Hepatocyte (in vitro differentiated cells): ENCODE measurements at regions not wholly inside any gene's neighbourhood (a gene's known extent, or its start where the extent isn't known, plus 50 kb on each side); places are given as distances from the start of the nearest gene placed in this dataset.

ENCODE experiments used
- DNase-seq: peaks from one replicate; pipeline ENCODE4 v3.0.0-alpha.2; 2016; ENCODE audit warnings: low spot score
- H2AFZ ChIP-seq: fragments of 200-600 bp; sonication (generic); 2 replicates; pipeline ENCODE4 v1.6.0; 2016; ENCODE audit warnings: antibody characterized with exemption, mild to moderate bottlenecking
- H3K27ac ChIP-seq: fragments of 200-600 bp; sonication (generic); 2 replicates; pipeline ENCODE4 v1.5.1; 2016; ENCODE audit warnings: mild to moderate bottlenecking
- H3K27me3 ChIP-seq: fragments of 200-600 bp; sonication (generic); 2 replicates; pipeline ENCODE4 v1.6.1; 2016
- H3K36me3 ChIP-seq: fragments of 200-600 bp; sonication (generic); replicated peaks from 2 replicates; pipeline ENCODE4 v1.5.1; 2016; ENCODE audit warnings: low read depth; ENCODE audit not compliant: insufficient read depth
- H3K4me1 ChIP-seq: fragments of 200-600 bp; sonication (generic); 2 replicates; pipeline ENCODE4 v1.5.1; 2016; ENCODE audit warnings: mild to moderate bottlenecking, moderate library complexity; ENCODE audit not compliant: insufficient read depth
- H3K4me2 ChIP-seq: fragments of 200-600 bp; sonication (generic); 2 replicates; pipeline ENCODE4 v1.6.0; 2016
- H3K4me3 ChIP-seq: fragments of 200-600 bp; sonication (generic); 2 replicates; pipeline ENCODE4 v1.5.1; 2016; ENCODE audit warnings: mild to moderate bottlenecking
- H3K79me2 ChIP-seq: fragments of 200-600 bp; sonication (generic); 2 replicates; pipeline ENCODE4 v1.6.0; 2017; ENCODE audit warnings: mild to moderate bottlenecking
- H3K9me2 ChIP-seq: fragments of 200-600 bp; sonication (generic); replicated peaks from 2 replicates; pipeline ENCODE4 v1.6.0; 2017; ENCODE audit warnings: mild to moderate bottlenecking; ENCODE audit not compliant: insufficient read depth
- H3K9me3 ChIP-seq: fragments of 200-600 bp; sonication (generic); 2 replicates; pipeline ENCODE4 v1.5.1; 2016; ENCODE audit warnings: low read depth, mild to moderate bottlenecking
- H4K20me1 ChIP-seq: fragments of 200-600 bp; sonication (generic); 2 replicates; pipeline ENCODE4 v1.6.0; 2016; ENCODE audit warnings: mild to moderate bottlenecking; ENCODE audit not compliant: insufficient read depth, poor library complexity, severe bottlenecking
- CTCF ChIP-seq: fragments of 200-600 bp; sonication (generic); IDR thresholded peaks from 2 replicates; pipeline ENCODE4 v1.5.1; 2016; ENCODE audit warnings: antibody characterized with exemption, mild to moderate bottlenecking; ENCODE audit not compliant: poor library complexity
- EZH2 ChIP-seq: fragments of 200-600 bp; sonication (generic); IDR thresholded peaks from 2 replicates; pipeline ENCODE4 v1.6.1; 2016; ENCODE audit warnings: antibody characterized with exemption, mild to moderate bottlenecking, borderline replicate concordance
- EZH2phosphoT487 ChIP-seq: fragments of 200-600 bp; sonication (generic); IDR thresholded peaks from one replicate; pipeline ENCODE4 v1.6.1; 2018; ENCODE audit warnings: antibody characterized with exemption, mild to moderate bottlenecking, low read depth, moderate library complexity; ENCODE audit not compliant: unreplicated experiment, severe bottlenecking
- WGBS: methylation state at CpG from one replicate; pipeline ENCODE4 v1.1.6; 2016; ENCODE audit warnings: low lambda C conversion rate; ENCODE audit errors: missing lambda C conversion rate; 5-methylcytosine and 5-hydroxymethylcytosine counted together

- Histone ChIP-seq H4K20me1 (no peaks in the 10 kb centered on the region), H3K36me3 (no peaks in the 10 kb centered on the region), H3K9me3 (no peaks in the 10 kb centered on the region), H3K79me2 (no peaks in the 10 kb centered on the region), H3K4me2 (no peak overlapping the region), H3K27ac (no peak overlapping the region), H2AFZ (no peak overlapping the region), H3K9me2 (no peaks in the 10 kb centered on the region), H3K27me3 (no peaks in the 10 kb centered on the region), H3K4me1 (no peaks in the 10 kb centered on the region), H3K4me3 (no peak overlapping the region)
- WGBS, result 78% methylated on average over 7 of the region's 7 CpGs
- DNase-seq, result no peak
- TF ChIP-seq CTCF (no peak), EZH2phosphoT487 (no peak), EZH2 (no peak)
Observed at GRCh38 chr21:25402134-25402961, 204.9 kb downstream of the MRPL39 start.

- Histone ChIP-seq H3K4me3 (no peak overlapping the region), H4K20me1 (no peaks in the 10 kb centered on the region), H3K4me2 (no peak overlapping the region), H2AFZ (no peak overlapping the region), H3K4me1 (no peaks in the 10 kb centered on the region), H3K36me3 (no peaks in the 10 kb centered on the region), H3K27me3 (no peaks in the 10 kb centered on the region), H3K79me2 (no peaks in the 10 kb centered on the region), H3K9me2 (no peaks in the 10 kb centered on the region), H3K27ac (no peak overlapping the region), H3K9me3 (no peaks in the 10 kb centered on the region)
- 93% methylated on average over 1 of the region's 1 CpG for WGBS
- no peak for TF ChIP-seq EZH2
- no peak for DNase-seq
Observed at GRCh38 chr21:25400427-25400826, 206.9 kb downstream of the MRPL39 start.

GRCh38 chr21:25398630-25399029 lies 208.7 kb downstream of the MRPL39 start:
- Histone ChIP-seq H3K9me2 (no peaks in the 10 kb centered on the region), H3K36me3 (no peaks in the 10 kb centered on the region), H3K4me1 (no peaks in the 10 kb centered on the region), H3K9me3 (no peaks in the 10 kb centered on the region), H3K4me3 (no peak overlapping the region), H2AFZ (no peak overlapping the region), H3K79me2 (no peaks in the 10 kb centered on the region), H3K27me3 (no peaks in the 10 kb centered on the region), H4K20me1 (no peaks in the 10 kb centered on the region), H3K4me2 (no peak overlapping the region), H3K27ac (no peak overlapping the region)
- no peak for DNase-seq
- WGBS, result 62% methylated on average over 3 of the region's 3 CpGs
- TF ChIP-seq CTCF (no peak), EZH2 (no peak), EZH2phosphoT487 (no peak)

- WGBS, result 91% methylated on average over 8 of the region's 8 CpGs
- Histone ChIP-seq H3K27ac (no peak overlapping the region), H3K9me3 (no peaks in the 10 kb centered on the region), H3K36me3 (no peaks in the 10 kb centered on the region), H3K9me2 (no peaks in the 10 kb centered on the region), H3K27me3 (no peaks in the 10 kb centered on the region), H3K79me2 (no peaks in the 10 kb centered on the region), H4K20me1 (no peaks in the 10 kb centered on the region), H2AFZ (no peak overlapping the region), H3K4me2 (no peak overlapping the region), H3K4me3 (no peak overlapping the region), H3K4me1 (no peaks in the 10 kb centered on the region)
- no peak for DNase-seq
- no peak for TF ChIP-seq EZH2phosphoT487
- no peak for TF ChIP-seq EZH2
- TF ChIP-seq CTCF, result no peak
Observed at GRCh38 chr21:25396135-25396711, 211.1 kb downstream of the MRPL39 start.
